GM10248 (cell line): ENCODE measurements at regions not wholly inside any gene's neighbourhood (a gene's known extent, or its start where the extent isn't known, plus 50 kb on each side); places are given as distances from the start of the nearest gene placed in this dataset.
"Not testable (repeated sequence)": the region's sequence is repeated elsewhere in the genome, so short reads cannot be mapped to it uniquely, and the experiment has no call there.

Experiments
- CTCF ChIA-PET: fragments of 300-600 bp; sonication (Branson Sonifier 250); formaldehyde crosslinking; extraction: SDS; loops from one replicate; lab custom pipeline; 2021; ENCODE audit warnings: antibody characterized with exemption; lab: Yijun Ruan, JAX
- POLR2A ChIA-PET: fragments of 350-650 bp; sonication (Branson Sonifier 250); formaldehyde crosslinking; extraction: SDS; loops from one replicate; lab custom pipeline; 2020; ENCODE audit warnings: antibody characterized with exemption; lab: Yijun Ruan, JAX
- DNase-seq: peaks from one replicate; pipeline ENCODE4 v3.0.0; 2012; ENCODE audit errors: extremely low spot score
- TF ChIP-seq, protein P1 (sequence below): IDR thresholded peaks from 2 replicates; pipeline ENCODE4 v1.5.1; 2012; ENCODE audit warnings: mild to moderate bottlenecking, low read depth; ENCODE audit errors: extremely low read depth, missing control alignments, control extremely low read depth

DNA sequence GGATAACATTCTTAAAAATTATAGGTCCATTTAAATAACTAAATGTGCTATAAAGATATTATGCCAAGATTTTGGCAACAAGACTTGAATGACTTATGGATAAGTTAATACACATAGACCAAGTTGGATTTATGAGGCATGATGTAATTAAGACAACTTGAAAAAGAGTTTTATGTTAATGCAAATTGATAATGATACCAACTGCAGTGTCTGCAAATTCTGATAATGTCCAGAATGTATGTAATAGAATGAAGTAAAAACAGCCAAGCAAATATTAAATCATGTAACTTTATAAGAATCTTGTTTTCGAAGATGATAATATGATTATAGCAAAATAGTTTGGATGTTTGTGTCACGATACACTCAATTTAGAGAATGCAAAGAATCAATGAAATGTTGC is 868.3 kb downstream of the DNAJB9 start:
- CTCF ChIA-PET = interaction anchor here (1.4 kb wide), 1 partner anchor 18 kb away, joined by 3 read pairs; no protein-coding TSS in a partner anchor
- no peak for DNase-seq
- POLR2A ChIA-PET = no interaction called here
- TF ChIP-seq, protein P1, sequence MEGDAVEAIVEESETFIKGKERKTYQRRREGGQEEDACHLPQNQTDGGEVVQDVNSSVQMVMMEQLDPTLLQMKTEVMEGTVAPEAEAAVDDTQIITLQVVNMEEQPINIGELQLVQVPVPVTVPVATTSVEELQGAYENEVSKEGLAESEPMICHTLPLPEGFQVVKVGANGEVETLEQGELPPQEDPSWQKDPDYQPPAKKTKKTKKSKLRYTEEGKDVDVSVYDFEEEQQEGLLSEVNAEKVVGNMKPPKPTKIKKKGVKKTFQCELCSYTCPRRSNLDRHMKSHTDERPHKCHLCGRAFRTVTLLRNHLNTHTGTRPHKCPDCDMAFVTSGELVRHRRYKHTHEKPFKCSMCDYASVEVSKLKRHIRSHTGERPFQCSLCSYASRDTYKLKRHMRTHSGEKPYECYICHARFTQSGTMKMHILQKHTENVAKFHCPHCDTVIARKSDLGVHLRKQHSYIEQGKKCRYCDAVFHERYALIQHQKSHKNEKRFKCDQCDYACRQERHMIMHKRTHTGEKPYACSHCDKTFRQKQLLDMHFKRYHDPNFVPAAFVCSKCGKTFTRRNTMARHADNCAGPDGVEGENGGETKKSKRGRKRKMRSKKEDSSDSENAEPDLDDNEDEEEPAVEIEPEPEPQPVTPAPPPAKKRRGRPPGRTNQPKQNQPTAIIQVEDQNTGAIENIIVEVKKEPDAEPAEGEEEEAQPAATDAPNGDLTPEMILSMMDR = no peak

DNA sequence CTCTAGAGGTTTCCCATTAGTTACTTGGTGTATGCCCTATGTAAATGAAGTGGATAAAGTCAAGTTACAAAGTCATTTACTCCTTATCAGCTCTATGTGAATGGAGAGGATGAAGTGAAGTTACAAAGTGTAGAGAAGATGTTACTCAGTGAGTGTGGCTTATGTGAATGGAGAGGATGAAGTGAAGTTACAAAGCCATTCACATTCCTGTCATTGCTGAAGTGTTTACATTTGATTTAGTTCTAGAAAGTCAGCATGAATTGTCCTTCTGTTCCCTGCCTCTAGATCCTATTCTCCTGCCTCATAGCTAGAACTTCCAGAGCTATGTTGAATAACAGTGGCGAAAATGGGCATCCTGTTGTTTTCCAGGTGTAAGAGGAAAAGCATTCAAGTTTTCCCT is 880.1 kb downstream of the DNAJB9 start:
- DNase-seq = no peak
- ChIA-PET CTCF (interaction anchor here (1.2 kb wide), 1 partner anchor 30 kb away, joined by 4 read pairs; no protein-coding TSS in a partner anchor), POLR2A (no interaction called here)
- TF ChIP-seq, protein P1 = no peak

DNA sequence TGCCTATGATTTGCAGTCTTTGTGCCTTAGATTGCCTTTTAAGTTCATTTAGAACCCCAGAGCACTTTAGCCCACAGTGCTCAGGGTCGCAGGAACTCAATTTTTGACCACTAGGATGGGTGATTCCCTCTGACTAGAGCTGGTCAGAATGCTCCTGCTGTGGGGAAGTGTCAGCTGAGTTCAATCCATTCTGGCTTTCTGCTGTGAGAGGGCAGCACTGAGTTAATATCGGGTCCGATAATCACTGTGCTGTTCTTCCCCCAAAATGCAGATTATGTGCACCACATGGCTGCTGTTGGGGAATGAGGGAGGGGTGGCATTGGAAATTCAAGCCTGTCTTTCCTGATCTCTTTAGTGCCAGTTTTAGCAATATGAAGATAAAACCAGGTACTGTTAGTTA is 886.4 kb downstream of the DNAJB9 start:
- DNase-seq = no peak
- POLR2A ChIA-PET = no interaction called here
- CTCF ChIA-PET = interaction anchor here (1.2 to 2.3 kb wide), 2 partner anchors 11 to 18 kb away, joined by 3 to 6 read pairs; no protein-coding TSS in a partner anchor
- TF ChIP-seq, protein P1 = no peak

DNA sequence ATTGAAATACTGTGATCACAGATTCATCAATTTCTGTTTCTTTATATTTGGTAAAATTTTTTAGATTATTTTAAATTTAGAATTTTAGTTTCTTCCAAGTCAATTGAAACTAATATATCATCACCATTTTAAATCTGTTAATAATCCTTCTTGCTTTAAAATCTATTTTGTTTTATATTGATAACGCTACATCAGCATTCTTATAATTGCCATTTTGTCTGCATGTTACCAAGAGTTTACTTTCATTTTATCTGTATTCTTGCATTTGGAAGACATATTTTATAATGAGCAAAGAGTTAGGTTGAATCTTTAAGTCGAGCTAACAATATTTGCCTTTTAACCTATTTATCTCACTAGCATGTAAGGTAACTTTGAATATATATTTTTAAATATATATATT is 890.6 kb downstream of the DNAJB9 start:
- DNase-seq = no peak
- CTCF ChIA-PET = no interaction called here
- POLR2A ChIA-PET = no interaction called here
- TF ChIP-seq, protein P1 = no peak

DNA sequence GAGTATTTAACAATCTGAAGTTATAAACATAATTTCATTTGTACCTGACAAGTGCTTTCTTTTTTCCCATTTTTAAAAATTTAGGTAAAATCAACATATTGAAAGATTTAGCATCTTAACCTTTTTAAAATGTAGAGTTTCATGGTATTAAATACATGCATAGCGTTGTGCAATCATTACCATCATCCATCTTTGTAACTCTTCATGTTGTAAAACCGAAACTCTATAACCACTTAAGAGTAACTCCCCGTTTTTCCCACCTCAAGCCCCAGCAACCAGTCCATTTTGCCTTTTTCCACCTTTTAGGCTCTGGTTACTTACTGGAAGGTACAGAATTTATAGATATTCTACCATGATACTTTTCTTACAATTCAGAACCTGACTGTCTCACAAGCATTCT is 892.5 kb downstream of the DNAJB9 start:
- no peak for DNase-seq
- TF ChIP-seq, protein P1 = no peak
- CTCF ChIA-PET = no interaction called here
- POLR2A ChIA-PET = no interaction called here

DNA sequence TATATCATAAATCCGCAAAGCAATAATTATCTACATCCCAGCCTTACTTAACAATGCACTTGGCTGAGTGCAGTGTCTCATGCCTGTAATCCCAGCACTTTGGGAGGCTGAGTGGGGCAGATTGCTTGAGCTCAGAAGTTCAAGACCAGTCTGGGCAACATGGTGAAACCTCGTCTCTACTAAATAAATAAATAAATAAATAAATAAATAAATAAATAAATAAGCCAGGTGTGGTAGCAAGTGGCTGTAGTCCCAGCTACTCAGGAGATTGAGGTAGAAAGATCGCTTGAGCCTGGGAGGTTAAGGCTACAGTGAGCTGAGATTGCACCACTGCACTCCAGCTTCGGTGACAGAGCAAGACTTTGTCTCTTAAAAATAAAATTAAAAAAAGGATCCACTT is 898.1 kb downstream of the DNAJB9 start:
- DNase-seq, POLR2A ChIA-PET: not testable (repeated sequence)
- CTCF ChIA-PET = interaction anchor here (2.6 kb wide), 1 partner anchor 13 kb away, joined by 6 read pairs; no protein-coding TSS in a partner anchor

DNA sequence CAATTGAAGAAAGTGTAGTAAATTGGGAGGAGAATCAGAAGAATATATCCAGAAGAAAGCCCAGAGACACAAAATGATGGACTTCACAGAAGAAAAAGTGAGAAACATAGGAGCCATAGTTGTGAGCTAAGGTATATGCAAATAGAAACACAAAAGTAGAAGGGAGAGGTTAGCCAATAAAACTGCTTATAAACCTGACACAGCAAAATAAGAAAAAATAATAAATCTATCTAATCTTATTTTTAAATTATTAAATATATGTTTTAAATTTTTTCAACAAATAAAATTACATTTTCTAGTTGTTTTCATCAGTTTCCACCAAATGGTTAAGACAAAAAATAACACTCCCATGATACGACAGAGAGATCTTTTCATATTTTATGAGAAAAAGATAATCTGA is 903.5 kb downstream of the DNAJB9 start:
- no peak for DNase-seq
- ChIA-PET CTCF (no interaction called here), POLR2A (no interaction called here)
- TF ChIP-seq, protein P1 = no peak
